ENCODE measurements at regions not wholly inside any gene's neighbourhood (a gene's known extent, or its start where the extent isn't known, plus 50 kb on each side); places are given as distances from the start of the nearest gene placed in this dataset.
A peak's percentile ranks its signal among the peaks of the same experiment; 100 is the strongest.

DNA sequence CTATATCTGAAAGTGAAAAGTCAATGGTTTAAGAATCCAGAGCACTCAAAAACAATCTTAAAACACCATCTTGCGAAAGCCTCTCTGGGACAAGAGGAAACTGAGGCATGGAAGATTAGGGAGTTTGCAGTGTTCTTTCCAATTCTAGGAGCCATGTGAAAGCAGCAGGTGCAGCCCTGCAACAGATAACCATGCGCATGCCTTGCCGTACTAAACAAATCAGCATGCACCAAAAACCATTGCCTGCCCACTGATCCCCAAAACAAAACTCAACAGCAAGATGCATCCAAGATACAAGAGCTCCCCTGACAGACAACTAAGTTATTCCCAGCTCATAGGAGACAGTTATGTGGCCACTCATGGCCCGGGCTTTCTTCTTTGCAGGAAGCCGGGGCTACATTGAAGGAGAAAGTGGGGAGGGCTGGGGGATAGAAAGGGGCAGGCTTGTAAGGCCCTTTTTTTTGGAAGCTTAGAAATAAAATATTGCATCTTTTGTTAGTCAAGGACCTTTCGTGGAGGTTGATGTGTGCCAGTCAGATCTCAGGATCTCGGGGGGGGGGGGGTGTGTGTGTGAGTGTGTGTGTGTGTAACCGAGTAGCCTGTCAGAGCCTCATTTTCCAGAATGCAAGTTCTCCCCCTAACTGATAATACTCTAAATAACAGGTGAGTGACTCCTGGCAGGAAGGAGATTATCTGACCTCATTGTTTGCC is 178.4 kb downstream of the MBOAT1 start:
- no peak overlapping the region for H3K4me3 Mint-ChIP-seq
- DNase-seq = no peak
- H3K36me3 Mint-ChIP-seq = no peaks in the 10 kb centered on the region
- H3K4me1 Mint-ChIP-seq (ENCODE audit: low read depth) = no peaks in the 10 kb centered on the region
- H3K9me3 Mint-ChIP-seq = no peaks in the 10 kb centered on the region
- H3K27me3 Mint-ChIP-seq = peaks cover 11% of the 10 kb centered on the region
- intact Hi-C loops (cut with micrococcal nuclease) = no loop called here
- ChIA-PET POLR2A (no interaction called here), CTCF (no interaction called here)
- H3K27ac Mint-ChIP-seq = no peak overlapping the region

DNA sequence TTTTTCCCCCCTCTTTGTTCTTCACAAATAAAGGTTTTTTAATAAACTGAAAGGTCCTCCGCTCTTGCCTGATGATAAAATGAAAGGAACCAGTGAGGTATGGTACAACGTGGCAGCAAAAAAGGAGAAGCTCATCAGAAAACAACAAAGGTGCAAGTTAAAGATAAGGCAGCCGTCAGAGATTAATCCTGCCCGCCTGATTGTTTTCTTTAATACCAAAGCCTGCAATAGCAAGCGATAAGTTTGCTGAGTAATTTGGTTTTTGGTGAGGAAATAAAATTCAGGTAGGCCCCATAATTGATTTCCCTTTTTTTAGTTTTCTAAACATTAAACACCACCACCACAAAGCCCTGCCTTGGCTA is 177.9 kb downstream of the MBOAT1 start:
- Mint-ChIP-seq H3K4me1 (ENCODE audit: low read depth) (no peaks in the 10 kb centered on the region), H3K4me3 (no peak overlapping the region), H3K9me3 (no peaks in the 10 kb centered on the region), H3K27ac (no peak overlapping the region), H3K36me3 (no peaks in the 10 kb centered on the region), H3K27me3 (peaks cover 11% of the 10 kb centered on the region)
- ChIA-PET CTCF (no interaction called here), POLR2A (no interaction called here)
- intact Hi-C loops (cut with micrococcal nuclease) = no loop called here
- no peak for DNase-seq

DNA sequence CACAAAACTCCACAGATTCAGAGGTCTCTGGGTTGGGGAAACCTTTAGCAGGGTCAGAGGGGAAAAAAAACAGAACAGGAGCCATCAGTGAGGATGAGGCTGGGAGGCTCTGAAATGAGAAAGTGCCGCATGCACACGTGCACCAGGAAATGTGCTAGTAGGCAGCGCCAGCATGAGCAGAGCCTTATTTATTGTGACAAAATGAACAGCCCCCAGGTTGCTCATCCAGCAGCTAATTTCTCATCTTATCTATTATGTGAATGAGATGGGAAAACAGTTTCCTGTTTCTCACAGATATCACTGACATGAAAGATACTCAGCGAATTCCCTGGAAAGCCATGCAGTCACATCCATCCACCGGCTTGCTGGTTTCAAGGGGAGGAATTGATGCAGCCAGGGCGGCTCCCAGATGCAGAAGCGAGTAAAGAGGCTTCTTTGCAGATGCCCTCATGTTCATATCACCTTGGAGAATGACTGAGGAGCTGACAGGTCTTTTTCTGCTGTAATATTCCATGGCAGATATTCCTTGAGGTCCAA is 176.1 kb downstream of the MBOAT1 start:
- H3K27ac Mint-ChIP-seq = no peak overlapping the region
- H3K4me3 Mint-ChIP-seq = no peak overlapping the region
- intact Hi-C loops (cut with micrococcal nuclease) = no loop called here
- POLR2A ChIA-PET = no interaction called here
- H3K9me3 Mint-ChIP-seq = no peaks in the 10 kb centered on the region
- H3K27me3 Mint-ChIP-seq = peaks cover 9% of the 10 kb centered on the region
- H3K36me3 Mint-ChIP-seq = no peaks in the 10 kb centered on the region
- DNase-seq = no peak
- CTCF ChIA-PET = no interaction called here
- no peaks in the 10 kb centered on the region for H3K4me1 Mint-ChIP-seq (ENCODE audit: low read depth)

DNA sequence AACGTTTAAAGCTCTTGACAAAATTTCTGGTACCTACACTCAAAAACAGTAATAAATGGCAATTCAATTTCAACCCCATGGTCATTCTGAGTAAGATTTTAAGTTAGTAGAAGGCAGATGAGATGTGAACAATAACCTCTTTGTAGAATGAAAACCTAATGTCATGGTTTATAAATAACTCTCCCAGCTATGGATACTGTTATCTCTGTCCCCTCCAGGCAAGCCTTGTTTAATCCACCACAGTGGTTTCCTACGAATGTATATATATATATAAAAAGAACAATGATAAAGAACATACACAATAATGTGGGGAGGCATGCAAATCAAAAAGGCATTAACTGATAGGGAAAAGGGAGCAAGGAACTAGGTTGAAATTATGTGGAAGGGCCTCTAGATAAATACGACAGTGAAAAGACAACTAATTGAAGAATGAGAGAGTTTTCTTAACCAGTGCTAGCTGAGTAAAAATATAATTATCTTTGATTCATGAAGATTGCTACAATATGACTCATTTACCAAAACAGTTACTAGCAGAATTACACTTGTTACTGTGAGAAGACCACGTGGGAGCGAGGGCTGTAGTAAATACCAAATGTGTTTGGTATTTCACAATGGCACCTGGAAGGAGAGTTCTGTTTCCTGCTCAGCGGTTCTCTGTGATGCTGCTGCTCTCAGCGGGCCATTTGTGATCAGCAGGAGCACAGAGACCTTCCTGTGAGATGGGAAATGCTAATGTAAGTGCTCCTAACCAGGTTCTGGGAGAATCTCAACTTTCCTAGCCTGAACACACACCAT is 173.7 kb downstream of the MBOAT1 start:
- intact Hi-C loops (cut with micrococcal nuclease) = no loop called here
- ChIA-PET POLR2A (no interaction called here), CTCF (no interaction called here)
- H3K4me3 Mint-ChIP-seq = no peak overlapping the region
- H3K27ac Mint-ChIP-seq = no peak overlapping the region
- no peaks in the 10 kb centered on the region for H3K9me3 Mint-ChIP-seq
- no peaks in the 10 kb centered on the region for H3K36me3 Mint-ChIP-seq
- peaks cover 5% of the 10 kb centered on the region for H3K27me3 Mint-ChIP-seq
- peak; percentile 10 for DNase-seq
- H3K4me1 Mint-ChIP-seq (ENCODE audit: low read depth) = no peaks in the 10 kb centered on the region

DNA sequence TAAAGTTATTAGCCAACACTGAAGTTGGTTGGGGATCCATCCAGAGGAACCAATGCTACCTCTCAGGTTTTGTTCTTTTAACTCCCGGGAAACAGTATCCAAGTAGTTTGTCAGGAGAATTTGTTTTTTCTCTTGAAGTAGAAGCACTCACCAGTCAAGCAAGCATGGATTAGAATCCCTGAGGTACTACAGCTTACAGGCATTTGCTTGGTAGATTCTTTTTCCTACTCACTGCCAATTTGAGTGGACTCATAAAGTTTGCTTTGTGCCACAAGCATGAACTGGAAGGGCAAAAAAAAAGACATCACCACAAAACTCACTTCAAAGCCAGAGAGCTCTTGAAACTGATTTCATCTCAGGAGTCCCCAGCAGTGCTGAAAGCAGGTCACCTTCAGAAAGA is 167.4 kb downstream of the MBOAT1 start:
- Mint-ChIP-seq H3K9me3 (no peaks in the 10 kb centered on the region), H3K4me1 (ENCODE audit: low read depth) (no peaks in the 10 kb centered on the region), H3K27me3 (no peaks in the 10 kb centered on the region), H3K27ac (no peak overlapping the region), H3K36me3 (no peaks in the 10 kb centered on the region), H3K4me3 (no peak overlapping the region)
- intact Hi-C loops (cut with micrococcal nuclease) = no loop called here
- ChIA-PET POLR2A (no interaction called here), CTCF (no interaction called here)
- no peak for DNase-seq

Measured in activated CD4-positive, alpha-beta memory T cell treated with anti-CD3 and anti-CD28 coated beads for 36 hours (primary cell).